CD4-positive, alpha-beta T cell treated with Interleukin-6 at 100 ng/mL for 8 hours (primary cell): ENCODE measurements at regions not wholly inside any gene's neighbourhood (a gene's known extent, or its start where the extent isn't known, plus 50 kb on each side); places are given as distances from the start of the nearest gene placed in this dataset.
"Not testable (repeated sequence)": the region's sequence is repeated elsewhere in the genome, so short reads cannot be mapped to it uniquely, and the experiment has no call there.

Experiments
- DNase-seq: peaks from one replicate; pipeline ENCODE4 v3.0.0-alpha.2; 2020; ENCODE audit warnings: mixed read lengths, low spot score

DNA sequence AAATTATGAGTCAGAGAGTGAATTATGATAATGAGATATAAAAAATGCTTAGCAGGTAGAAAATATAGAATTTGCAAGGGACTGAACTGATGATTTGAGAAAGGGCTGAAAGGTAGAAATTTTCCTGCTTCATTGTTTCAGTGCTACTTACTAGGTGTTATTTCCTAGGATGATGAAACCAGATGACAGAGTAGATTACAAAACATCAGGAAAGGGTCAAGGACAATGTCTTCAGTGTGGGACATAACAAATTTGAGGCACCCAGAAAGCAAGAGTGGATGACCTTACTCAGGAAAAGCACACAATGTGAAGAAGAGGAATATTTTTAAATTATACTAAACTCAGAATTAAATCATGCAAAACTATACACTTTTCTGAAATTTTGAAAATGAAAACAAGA lies 102.1 kb downstream of the SHCBP1 start:
- DNase-seq = no peak

DNA sequence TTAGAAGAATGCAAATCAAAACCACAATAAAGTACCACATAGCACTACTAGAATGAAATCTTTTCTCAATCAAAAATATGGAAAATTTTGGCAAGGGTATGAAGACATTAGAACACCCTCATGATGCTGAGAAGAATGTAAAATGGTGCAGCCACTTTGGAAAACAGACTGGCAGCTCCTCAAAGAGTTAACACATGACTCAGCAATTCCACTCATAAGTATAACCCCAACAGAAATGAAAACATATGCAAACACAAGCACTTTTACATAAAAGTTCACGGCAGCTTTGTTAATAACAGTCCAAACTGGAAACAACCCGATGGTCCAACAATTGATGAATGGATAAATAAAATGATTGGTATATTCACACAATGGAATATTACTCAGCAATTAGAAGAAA lies 124.5 kb downstream of the SHCBP1 start:
- DNase-seq = no peak

DNA sequence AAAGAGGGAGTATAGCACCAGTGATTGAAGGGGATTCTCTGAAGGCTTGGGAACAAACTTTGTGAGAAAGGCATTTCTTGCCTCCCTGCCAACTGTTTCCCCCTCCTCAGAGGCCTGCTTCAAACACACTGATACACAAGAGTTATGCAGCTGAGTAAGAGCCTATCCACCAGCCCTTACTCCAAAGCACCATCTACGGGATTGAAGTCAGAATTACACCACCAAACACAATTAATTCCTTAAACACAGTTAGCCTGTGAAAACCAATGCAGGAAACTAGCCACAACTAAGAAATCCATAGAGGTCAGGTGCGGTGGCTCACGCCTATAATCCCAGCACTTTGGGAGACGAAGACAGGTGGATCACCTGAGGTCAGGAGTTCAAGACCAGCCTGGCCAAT lies 138.3 kb downstream of the SHCBP1 start:
- no peak for DNase-seq

DNA sequence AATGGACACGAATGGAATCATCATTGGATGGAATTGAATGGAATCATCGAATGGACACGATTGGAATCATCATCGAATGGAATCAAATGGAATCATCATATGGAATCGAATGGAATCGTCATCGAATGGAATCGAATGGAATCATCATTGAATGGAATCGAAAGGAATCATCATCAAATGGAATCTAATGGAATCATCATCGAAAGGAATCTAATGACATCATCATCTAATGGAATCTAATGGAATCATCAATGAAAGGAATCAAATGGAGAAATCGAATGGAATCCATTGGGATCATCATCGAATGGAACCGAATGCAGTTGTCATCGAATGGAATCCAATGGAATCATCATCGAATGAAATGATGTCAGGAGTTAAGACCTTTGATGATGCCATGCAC lies 154.9 kb downstream of the SHCBP1 start:
- DNase-seq = no peak

DNA sequence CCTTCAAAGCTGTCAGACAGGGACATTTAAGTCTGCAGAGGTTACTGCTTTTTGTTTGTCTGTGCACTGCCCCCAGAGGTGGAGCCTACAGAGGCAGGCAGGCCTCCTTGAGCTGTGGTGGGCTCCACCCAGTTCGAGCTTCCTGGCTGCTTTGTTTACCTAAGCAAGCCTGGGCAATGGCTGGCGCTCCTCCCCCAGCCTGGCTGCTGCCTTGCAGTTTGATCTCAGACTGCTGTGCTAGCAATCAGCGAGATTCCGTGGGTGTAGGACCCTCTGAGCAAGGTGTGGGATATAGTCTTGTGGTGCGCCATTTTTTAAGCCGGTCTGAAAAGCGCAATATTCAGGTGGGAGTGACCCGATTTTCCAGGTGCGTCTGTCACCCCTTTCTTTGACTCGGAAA lies 166.4 kb downstream of the SHCBP1 start:
- not testable (repeated sequence) for DNase-seq

DNA sequence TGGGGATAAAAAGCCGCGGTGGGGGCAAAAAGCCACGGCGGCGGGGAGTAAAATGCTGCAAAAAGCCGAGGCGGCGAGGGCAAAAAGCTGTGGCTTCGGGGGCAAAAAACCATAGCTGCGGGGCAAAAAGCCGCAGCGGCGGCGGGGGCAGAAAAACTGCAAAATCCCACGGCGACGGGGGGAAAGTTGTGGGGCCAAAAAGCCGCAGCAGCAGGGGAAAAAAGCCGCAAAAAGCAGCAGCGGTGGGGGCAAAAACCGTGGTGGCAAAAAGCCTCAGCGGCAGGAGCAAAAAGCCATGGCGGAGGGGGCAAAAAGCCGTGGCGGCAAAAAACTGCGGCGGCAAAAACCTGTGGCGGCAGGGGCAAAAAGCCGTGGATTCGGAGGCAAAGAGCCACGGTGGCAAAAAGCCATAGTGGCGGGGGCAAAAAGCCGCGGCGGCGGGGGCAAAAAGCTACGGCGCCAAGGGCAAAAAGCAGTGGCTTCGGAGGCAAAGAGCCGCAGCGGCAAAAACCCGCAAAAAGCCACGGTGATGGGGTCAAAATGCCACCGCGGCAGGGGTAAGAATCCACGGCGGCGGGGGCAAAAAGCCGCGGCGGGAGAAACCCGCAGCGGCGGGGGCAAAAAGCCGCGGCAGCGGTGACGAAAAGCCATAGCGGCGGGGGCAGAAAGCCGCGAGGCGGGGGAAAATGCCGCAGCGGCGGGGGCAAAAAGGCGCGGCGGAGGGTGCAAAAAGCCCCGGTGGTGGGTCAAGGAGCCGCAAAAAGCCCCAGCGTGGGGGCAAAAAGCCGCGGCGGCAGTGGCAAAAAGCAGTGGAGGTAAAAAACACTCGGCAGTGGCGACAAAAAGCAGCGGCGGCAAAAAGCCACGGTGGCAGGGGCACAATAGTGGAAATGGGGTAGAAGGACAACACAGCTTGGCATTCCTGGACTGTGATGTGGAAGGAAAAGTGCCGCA lies 192.8 kb downstream of the SHCBP1 start:
- no peak for DNase-seq

DNA sequence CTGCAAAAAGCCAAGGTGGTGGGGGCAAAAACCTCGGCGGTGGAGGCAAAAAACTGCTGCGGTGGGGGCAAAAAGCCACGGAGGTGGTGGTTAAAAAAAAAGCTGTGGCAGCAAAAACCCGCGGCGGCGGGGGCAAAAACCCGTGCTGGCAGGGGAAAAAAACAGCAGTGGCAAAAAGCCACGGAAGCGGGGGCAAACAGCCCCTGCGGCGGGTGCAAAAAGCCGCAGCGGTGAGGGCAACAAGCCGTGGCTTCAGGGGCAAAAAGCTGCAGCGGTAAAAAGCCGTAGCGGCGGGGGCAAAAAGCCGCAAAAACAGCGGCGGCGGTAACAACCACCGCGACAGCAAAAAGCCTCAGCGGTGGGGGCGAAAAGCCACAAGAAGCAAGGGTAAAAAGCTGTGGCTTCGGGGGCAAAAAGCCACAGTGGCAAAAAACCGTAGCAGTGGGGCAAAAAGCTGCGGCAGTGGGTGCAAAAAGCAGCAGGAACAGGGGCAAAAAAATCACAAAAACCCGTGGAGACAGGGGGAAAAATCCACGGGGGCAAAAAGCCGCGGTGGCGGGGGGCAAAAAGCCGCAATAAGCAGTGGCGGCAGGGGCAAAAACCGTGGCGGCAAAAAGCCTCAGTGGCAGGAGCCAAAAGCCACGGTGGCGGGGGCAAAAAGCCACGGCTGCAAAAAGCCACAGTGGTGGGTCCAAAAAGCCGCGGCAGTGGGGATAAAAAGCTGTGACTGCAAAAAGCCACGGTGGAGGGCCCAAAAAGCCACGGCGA lies 193.7 kb downstream of the SHCBP1 start:
- DNase-seq = no peak

DNA sequence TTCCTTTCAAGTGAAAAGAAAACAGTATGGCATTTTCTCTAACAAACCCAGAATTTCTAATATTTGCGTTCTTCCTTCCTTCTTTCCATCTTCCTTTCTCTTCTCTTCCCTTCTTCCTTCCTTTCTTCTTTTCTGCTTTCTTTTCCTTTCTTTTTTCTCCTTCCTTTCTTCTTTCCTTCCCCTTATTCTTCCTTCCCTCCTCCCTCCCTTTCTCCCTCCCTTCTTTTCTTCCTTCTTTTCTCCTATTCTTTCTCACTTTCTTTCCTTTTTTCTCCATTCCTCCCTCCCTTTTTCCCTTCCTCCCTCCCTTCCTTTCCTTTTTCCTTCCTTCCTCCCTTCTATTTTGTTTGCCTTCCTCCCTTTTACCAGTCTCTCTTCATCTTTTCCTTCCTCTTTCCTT lies 194.8 kb downstream of the SHCBP1 start:
- DNase-seq = no peak

DNA sequence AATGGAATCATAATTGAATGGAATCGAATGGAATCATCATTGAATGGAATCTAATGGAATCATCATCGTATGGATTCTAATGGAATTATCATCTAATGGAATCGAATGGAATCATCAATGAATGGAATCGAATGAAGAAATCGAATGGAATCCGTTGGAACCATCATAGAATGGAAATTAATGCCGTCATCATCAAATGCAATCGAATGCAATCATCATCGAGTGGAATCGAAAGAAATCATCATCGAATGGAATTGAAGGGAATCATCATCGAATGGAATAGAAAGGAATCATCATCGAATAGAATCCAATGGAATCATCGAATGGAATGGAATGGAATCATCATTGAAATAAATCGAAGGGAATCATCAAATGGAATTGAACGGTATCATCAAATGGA lies 217.2 kb downstream of the SHCBP1 start:
- DNase-seq = no peak

DNA sequence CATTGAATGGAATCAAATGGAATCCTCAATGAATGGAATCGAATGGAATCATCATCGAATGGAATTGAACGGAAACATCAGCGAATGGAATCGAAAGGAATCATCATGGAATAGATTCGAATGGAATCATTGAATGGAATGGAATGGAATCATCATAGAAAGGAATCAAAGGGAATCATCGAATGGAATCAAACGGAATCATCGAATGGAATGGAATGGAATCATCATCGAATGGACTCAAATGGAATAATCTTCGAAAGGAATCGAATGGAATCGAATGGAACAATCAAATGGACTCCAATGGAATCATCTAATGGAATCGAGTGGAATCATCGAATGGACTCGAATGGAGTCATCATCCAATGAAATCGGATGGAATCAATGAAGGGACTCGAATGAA lies 222.6 kb downstream of the SHCBP1 start:
- not testable (repeated sequence) for DNase-seq

DNA sequence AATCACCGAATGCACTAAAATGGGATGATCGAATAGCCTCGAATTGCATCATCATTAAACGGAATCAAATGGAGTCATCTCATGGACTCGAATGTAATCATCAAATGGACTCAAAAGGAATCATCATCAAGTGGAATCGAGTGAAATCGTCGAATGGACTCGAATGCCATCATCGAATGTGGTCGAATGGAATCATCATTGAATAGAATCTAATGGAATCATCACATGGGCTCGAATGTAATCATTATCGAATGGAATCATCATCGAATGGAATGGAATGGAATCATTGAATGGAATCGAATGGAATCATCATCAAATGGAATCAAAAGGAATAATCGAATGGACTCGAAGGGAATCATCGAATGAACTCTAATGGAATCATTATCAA lies 224.3 kb downstream of the SHCBP1 start:
- DNase-seq = not testable (repeated sequence)

DNA sequence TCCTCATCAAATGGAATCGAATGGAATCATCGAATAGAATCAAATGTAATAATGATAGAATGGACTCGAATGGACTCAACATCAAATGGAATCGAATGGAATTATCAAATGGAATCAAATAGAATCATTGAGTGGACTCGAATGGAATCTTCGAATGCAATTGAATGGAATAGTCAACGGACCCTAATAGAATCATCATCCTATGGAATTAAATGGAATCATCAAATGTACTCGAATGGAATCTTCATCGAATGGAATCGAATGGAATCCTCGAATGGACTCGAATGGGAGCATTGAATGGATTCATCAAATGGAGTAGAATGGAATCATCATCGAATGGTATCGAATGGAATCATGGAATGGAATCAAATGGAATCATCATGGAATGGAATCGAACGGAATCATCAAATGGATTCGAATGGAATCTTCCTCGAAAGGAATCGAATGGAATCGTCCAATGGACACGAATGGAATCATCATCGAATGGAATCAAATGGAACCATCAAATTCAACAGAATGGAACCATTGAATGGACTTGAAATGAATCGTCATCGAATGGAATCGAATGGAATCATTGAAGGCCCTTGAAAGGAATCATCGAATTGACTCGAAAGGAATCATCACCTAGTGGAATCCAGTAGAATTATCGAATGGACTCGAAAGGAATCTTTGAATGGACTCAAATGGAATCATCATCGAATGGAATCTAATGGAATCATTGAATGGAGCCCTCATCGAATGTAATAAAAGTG lies 224.9 kb downstream of the SHCBP1 start:
- DNase-seq = peak; percentile 3

DNA sequence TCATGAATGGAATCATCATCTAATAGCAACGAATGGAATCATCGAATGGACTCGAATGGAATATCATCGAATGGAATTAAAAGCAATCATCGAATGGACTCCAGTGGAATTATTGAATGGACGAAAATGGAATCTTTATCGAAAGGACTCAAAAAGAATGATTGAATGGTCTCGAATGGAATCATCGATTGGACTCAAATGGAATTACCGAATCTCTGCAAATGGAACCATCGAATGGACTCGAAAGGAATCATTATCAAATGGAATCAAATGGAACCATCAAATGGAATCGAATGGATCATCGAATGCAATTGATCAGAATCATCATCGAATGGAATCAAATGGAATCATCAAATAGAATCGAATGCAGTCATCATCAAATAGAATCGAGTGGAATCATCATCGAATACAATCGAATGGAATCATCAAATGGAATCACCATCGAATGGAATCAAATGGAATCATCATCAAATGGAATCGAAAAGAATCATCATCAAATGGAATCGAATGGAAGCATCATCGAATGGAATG lies 225.7 kb downstream of the SHCBP1 start:
- DNase-seq = peak; percentile 6

DNA sequence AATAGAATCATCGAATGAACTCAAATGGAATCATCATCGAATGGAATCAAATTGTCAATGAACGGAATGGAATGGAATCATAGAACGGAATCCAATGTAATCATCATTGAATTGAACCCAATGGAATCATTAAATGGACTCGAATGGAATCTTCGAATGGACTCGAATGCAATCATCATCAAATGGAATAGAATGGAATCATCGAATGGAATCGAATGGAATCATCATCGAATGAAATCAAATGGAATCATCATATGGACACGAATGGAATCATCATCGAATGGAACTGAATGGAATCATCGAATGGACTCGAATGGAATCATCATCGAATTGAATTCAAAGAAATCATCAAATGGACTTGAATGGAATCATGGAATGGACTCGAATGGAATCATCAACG lies 226.2 kb downstream of the SHCBP1 start:
- DNase-seq = peak; percentile 4

DNA sequence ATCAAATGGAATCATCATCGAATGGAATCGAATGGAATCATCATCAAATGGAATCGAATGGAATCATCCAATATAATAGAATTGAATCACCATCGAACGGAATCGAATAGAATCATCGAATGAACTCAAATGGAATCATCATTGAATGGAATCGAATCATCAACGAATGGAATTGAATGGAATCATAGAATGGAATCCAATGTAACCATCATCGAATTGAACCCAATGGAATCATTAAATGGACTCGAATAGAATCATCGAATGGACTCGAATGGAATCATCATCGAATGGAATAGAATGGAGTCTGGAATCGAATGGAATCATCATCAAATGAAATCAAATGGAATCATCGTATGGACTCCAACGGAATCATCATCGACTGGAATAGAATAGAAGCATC lies 227.0 kb downstream of the SHCBP1 start:
- not testable (repeated sequence) for DNase-seq

DNA sequence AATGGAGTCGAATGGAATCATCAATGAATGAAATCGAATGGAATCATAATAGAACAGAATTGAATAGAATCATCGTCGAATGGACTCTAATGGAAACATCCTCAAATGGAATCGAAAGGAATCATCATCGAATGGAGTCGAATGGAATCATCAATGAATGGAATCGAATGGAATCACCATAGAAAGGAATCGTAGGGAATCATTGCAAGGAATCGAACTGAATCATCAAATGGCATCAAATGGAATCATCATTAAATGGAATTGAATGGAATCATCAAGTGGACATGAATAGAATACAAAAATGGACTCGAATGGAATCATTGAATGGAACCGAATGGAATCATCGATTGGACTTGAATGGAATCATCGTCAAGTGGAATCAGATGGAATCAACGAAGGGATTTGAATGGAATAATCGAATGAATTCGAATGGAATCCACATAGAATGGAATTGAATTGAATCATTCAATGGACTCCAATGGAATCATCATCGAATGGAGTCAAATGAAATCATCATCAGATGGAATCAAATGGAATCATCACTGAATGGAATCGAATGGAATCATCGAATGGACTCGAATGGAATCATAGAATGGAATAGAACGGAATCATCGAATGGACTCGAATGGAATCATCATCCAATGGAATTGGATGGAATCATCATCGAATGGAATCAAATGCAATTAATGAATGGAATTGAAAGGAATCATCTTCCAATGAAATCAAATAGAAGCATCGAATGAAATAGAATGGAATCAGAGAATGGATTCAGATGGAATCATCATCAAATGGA lies 228.1 kb downstream of the SHCBP1 start:
- peak; percentile 33 for DNase-seq

DNA sequence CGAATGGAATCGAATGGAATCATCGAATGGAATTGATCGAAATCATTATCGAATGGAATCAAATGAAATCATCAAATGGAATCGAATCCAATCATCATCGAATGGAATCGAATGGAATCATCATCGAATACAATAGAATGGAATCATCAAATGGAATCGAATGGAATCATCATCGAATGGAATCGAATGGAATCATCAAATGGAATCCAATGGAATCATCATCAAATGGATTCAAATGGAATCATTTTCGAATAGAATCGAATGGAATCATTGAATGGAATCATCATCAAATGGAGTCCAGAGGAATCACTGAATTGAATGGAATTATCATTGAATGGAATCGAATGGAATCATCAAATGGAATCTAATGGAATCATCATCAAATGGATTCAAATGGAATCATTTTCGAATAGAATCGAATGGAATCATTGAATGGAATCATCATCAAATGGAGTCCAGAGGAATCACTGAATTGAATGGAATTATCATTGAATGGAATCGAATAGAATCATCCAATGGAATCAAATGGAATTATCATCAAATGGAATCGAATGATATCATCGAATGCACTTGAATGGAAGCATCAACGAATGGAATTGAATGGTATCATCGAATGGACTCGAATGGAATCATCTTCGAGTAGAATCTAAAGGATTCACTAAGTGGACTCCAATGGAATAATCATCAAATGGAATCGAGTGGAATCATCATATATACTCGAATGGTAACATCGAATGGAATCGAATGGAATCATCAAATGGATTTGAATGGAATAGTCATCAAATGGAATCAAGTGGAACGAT lies 230.3 kb downstream of the SHCBP1 start:
- DNase-seq = peak; percentile 4

DNA sequence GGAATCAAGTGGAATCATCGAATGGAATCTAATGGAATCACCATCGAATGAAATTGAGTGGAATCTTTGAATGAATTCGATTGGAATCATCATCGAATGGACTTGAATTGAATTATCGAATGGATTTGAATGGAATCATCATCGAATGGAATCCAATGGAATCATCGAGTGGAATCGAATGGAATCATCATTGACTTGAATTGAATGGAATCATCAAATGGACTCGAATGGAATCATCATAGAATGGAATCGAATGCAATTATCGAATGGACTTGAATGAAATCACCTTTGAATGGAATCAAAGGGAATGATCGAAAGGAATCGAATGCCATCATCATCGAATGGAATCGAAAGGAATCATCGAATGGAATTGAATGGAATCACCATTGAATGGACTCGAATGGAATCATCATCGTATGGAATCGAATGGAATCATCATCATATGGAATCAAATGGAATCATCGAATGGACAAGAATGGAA lies 231.6 kb downstream of the SHCBP1 start:
- peak; percentile 80 for DNase-seq

DNA sequence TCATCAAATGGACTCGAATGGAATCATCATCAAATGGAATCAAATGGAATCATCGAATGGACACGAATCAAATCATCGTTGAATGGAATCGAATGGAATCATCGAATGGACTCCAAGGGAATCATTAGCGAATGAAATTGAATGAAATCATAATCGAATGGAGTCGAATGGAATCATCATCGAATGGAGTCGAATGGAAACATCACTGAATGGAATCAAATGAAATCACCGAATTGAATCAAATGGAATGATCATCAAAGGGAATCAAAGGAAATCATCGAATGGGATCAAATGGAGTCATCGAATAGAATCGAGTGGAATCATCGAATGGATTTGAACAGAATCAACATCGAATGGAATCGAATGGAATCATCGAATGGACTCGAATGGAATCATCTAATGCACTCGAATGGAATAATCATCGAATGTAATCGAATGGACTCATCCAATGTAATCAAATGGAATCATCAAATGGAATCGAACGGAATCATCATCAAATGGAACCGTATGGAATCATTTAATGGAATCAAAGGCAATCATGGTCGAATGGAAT lies 232.2 kb downstream of the SHCBP1 start:
- not testable (repeated sequence) for DNase-seq

DNA sequence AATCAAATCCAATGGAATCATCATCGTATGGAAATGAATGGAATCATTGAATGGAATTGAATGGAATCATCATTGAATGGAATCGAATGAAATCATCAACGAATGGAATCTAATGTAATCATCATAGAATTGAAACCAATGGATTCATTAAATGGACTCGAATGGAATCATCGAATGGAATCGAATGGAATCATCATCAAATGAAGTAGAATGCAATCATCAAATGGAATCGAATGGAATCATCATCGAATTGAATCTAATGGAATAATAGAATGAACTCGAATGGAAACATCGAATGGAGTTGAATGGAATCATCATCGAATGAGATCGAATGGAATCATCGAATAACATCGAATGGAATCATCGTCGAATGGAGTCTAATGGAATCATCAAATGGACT lies 232.8 kb downstream of the SHCBP1 start:
- DNase-seq = not testable (repeated sequence)
